ENCODE measurements at regions not wholly inside any gene's neighbourhood (a gene's known extent, or its start where the extent isn't known, plus 50 kb on each side); places are given as distances from the start of the nearest gene placed in this dataset.

DNA sequence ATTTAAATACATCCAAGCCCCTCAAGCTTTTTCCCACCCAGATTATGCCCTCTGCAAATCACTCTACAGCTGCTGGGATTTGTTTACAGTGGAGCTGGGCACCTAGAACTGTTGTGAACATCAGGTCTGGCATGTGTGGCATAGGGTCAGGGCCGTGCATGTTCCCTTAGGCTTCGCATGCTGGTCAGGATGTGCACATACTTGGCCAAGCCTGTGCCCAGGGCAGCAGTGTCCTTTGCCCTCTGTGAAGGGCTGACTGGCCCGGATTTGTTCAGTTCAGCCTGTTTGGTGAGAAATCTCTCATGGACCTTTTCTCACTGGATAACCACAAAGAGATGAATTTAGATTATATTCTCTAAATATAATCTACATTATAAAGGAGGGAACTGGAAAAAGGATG is 471.9 kb downstream of the TRIML1 start:
- no peak for TF ChIP-seq EP300 (IDR thresholded peaks at IDR 0.05)
- TF ChIP-seq POLR2A (IDR thresholded peaks at IDR 0.05) = no peak

Data from gastroesophageal sphincter (tissue), 2 donors.